ENCODE measurements at regions not wholly inside any gene's neighbourhood (a gene's known extent, or its start where the extent isn't known, plus 50 kb on each side); places are given as distances from the start of the nearest gene placed in this dataset.
"Not testable (repeated sequence)": the region's sequence is repeated elsewhere in the genome, so short reads cannot be mapped to it uniquely, and the experiment has no call there.

- H3K4me1 ChIP-seq (replicated peaks in 1 of 2); H3K27ac ChIP-seq; intact Hi-C loops (cut with DNase I); H3K27me3 ChIP-seq; H3K9me3 ChIP-seq (replicated peaks in 1 of 3); DNase-seq; H3K36me3 ChIP-seq (replicated peaks in 1 of 2); H3K4me3 ChIP-seq: not testable (repeated sequence)
- 49 to 75% (median 57%) methylated on average over 3 of the region's 4 CpGs for WGBS, 4 donors
Observed at GRCh38 chr9:64920147-64920546, 364.9 kb downstream of the FOXD4L5 start.

- H3K4me3 ChIP-seq; H3K4me1 ChIP-seq (replicated peaks in 1 of 2); DNase-seq; H3K27ac ChIP-seq; H3K36me3 ChIP-seq (replicated peaks in 1 of 2); H3K27me3 ChIP-seq; H3K9me3 ChIP-seq (replicated peaks in 1 of 3); intact Hi-C loops (cut with DNase I): not testable (repeated sequence)
- WGBS, 4 donors: 77 to 84% (median 80%) methylated on average over 13 to 15 of the region's 21 CpGs
Observed at GRCh38 chr9:64888643-64889042, 396.4 kb downstream of the FOXD4L5 start.

GRCh38 chr9:64870594-64870993 lies 414.4 kb downstream of the FOXD4L5 start:
- H3K36me3 ChIP-seq (replicated peaks in 1 of 2); intact Hi-C loops (cut with DNase I); H3K27me3 ChIP-seq; H3K4me3 ChIP-seq; H3K9me3 ChIP-seq (replicated peaks in 1 of 3); H3K27ac ChIP-seq; H3K4me1 ChIP-seq (replicated peaks in 1 of 2): not testable (repeated sequence)
- DNase-seq: peak in 1 of 7 donors; percentile 1
- 38 to 61% (median 60%) methylated on average over 1 to 2 of the region's 2 CpGs; no CpG with 5 or more reads in 1 of the 4 donors for WGBS, 4 donors

Small RNAs in the stretch of these regions (small RNA-seq; reads per million reads assigned to genes)
- 0 reads per million in 2 donors for gene RNU6-1293P
